LNCAP (cell line): ENCODE measurements at regions not wholly inside any gene's neighbourhood (a gene's known extent, or its start where the extent isn't known, plus 50 kb on each side); places are given as distances from the start of the nearest gene placed in this dataset.

Experiments
- TF ChIP-seq, protein P1 (sequence below): fragments of 450-650 bp; IDR thresholded peaks from 2 replicates; pipeline ENCODE4 v1.5.1; 2017; ENCODE audit warnings: mild to moderate bottlenecking

DNA sequence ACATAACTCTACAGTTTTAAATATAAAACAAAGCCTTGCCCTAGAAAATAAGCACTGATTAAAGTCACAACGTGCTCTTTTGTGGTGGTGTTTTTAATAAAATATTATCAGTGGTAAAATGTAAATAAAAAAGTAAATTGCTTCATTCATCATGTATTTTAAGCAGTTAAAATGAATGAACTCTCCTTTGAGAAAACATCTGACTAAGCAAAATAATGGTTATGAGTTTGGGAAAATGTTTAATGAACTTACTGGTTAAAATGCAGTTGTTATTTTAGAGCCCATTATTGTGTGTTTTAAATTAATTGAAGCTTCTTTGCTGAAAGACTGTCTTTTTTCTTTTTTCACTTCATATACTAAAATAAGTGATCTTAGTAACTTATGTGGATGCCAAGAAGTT is 1007.5 kb upstream of the ARRDC3 start:
- TF ChIP-seq, protein P1, sequence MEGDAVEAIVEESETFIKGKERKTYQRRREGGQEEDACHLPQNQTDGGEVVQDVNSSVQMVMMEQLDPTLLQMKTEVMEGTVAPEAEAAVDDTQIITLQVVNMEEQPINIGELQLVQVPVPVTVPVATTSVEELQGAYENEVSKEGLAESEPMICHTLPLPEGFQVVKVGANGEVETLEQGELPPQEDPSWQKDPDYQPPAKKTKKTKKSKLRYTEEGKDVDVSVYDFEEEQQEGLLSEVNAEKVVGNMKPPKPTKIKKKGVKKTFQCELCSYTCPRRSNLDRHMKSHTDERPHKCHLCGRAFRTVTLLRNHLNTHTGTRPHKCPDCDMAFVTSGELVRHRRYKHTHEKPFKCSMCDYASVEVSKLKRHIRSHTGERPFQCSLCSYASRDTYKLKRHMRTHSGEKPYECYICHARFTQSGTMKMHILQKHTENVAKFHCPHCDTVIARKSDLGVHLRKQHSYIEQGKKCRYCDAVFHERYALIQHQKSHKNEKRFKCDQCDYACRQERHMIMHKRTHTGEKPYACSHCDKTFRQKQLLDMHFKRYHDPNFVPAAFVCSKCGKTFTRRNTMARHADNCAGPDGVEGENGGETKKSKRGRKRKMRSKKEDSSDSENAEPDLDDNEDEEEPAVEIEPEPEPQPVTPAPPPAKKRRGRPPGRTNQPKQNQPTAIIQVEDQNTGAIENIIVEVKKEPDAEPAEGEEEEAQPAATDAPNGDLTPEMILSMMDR = no peak

DNA sequence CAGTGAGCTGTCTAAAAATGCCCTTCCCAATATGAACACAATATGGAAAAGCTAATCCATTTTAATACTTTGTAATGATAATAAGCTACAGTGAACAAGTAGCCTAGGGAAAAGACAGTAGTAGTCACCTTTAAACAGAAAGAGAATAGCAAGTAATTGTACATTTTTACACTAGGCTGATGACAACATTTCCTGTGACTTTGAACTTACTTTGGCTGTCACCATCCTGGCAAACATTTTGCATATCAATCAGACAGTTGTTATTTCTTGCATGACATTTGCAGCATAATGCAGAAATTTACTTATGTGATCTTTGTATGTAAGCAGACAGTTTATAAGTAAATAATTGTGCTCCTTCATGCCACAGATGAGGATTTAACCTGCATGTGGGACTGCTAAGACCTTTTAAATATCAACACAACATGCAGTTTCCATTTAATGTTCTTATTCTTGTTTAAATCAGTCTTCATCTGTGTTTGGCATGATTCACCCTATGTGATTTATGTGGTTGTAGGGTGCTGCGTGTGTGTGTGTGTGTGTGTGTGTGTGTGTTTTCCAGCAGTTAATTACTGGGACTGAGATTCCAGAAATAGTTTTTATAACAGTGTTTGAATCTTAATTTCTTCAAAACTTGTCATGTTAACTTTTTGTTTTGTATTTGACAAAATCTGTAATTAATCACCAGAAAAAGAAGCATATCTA is 997.1 kb upstream of the ARRDC3 start:
- TF ChIP-seq, protein P1 = no peak

DNA sequence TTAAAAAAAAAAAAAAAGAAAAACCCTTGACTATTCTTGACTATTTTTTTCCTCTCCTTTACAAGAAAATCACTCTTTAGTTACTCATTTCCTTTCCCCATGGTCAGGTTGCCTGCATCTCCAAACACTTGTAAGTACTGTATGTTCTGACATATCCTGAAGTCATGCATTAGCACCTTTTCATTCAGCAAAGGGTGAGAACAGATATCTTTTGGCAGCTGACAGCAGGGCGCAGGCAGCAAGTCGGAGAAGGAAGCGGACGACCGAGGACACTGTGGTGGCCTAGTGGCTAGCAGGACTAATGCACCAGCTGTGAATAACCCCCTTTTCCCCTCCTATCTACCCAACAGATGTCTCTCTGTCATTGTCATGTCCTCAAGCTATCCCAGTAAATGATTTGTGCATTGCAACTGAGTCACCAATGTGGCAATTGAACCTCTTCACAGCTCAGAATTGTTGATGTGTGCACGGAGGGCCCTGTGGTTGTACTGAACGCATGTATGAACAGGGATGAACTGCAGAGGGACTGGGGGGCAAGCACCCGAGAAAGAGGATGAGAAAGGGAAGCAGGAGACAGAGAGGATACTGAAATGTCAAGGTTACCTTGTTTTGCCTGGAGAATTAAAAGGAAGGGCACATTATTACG is 996.0 kb upstream of the ARRDC3 start:
- TF ChIP-seq, protein P1 = no peak

DNA sequence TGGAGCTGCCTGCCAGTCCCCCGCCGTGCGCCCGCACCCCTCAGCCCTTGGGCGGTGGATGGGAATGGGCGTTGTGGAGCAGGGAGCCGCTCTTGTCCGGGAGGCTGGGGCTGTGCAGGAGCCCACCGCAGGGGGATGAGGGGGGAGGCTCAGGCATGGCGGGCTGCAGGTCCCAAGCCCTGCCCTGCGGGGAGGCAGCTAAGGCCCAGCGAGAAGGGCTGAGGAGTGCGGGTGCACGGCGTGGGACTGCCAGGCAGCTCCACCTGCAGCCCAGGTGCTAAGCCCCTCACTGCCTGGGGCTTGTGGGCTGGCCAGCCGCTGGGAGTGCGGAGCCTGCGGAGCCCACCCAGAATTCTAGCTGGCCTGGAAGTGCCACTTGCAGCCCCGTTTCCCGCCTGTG is 991.7 kb upstream of the ARRDC3 start:
- TF ChIP-seq, protein P1 = no peak

DNA sequence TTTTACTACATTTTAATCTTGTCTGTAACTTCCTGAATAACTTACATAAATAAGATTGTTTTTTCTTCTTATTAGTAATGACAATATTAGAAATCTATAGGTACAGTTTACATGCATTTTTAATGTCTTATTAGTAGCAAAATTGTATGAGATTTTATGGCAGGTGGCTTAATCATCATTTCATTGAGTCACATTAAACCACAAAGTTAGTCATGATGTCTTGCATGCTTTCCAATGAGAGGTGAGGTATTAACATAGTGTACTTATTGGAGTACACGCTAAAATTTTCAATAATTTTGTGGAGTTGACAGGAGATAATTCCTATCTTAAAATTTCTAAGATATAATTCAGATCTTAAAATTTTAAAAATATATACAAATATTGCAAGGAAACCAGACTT is 989.6 kb upstream of the ARRDC3 start:
- TF ChIP-seq, protein P1 = no peak

DNA sequence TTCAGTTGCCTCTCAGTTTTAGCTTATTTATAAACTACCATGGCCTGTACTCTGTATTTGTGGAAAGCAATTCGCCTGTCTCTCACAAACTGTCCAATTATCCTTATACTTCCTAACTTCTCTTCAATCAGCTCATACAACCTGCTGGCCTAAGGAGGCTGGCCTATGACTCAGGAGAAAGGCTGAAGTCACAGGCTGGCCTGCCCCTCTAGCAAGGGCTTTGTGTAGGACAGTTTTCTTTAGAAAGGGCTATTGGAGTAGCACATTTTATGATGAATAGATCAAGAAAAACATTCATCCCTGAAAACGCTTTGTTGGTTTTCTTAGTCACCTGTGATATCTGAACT is 988.7 kb upstream of the ARRDC3 start:
- TF ChIP-seq, protein P1 = no peak

DNA sequence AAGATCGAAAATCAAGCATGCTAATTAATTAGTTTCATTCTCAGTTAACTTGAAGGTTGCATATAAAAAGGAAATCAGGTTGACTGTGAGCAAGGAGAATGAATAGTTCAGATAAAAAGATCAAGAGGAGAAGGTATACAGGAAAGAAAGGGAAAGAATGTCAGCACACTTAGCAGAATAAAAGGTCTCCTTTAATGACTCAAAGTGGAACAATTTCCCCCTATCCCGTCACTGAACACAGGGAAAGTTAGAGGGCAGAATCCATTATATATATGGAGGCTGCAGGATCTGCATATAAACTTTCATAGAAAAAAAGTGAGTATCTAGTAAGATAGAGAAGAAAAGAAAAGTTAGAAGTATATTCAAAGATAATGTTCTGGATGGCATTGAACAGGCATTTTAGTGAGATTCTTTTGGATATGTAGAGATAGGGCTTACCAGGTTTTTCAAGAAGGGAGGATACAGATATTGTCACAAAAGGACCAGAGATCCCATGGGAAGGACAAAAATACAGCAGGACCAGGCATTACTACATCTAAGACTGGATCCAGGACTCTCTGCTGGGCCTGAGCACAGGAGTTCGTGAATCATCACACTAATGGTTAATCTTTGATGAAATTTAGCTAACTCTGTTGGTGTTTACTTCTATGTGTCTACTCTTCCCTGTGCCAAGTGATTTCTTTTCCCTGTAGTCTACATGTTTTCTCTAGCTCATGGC is 988.2 kb upstream of the ARRDC3 start:
- TF ChIP-seq, protein P1 = no peak
